Kidney (tissue), 13 donors: ENCODE measurements at regions not wholly inside any gene's neighbourhood (a gene's known extent, or its start where the extent isn't known, plus 50 kb on each side); places are given as distances from the start of the nearest gene placed in this dataset.

Experiments used
- DNase-seq, 5 donors: peaks; one replicate each; pipeline ENCODE4 v3.0.0-alpha.2; 2013 to 2020
- FAIRE-seq: peaks from 2 replicates; lab custom pipeline; 2012; peaks lifted over from hg19 to GRCh38; lab: Jason Lieb, UNC
- H3K27ac ChIP-seq, 2 donors: one replicate each; pipeline ENCODE4 v1.7.0; 2013; ENCODE audit warnings: low read depth in 2 of 2, low read length in 2 of 2, inconsistent platforms in 1 of 2
- H3K27me3 ChIP-seq: one replicate; pipeline ENCODE4 v1.7.1; 2013; ENCODE audit warnings: low read length, inconsistent platforms; ENCODE audit not compliant: control insufficient read depth, insufficient read depth
- H3K36me3 ChIP-seq, 3 donors: one replicate each; pipeline versions ENCODE4 v1.7.0 to v1.7.1; 2013; ENCODE audit warnings: low read length in 3 of 3, control low read depth in 1 of 3, inconsistent platforms in 1 of 3; ENCODE audit not compliant: insufficient read depth in 3 of 3, control insufficient read depth in 2 of 3
- H3K4me1 ChIP-seq, 3 donors: one replicate each; pipeline versions ENCODE4 v1.7.0 to v1.7.1; 2013; ENCODE audit warnings: low read length in 3 of 3, inconsistent platforms in 1 of 3, low read depth in 1 of 3; ENCODE audit not compliant: control insufficient read depth in 2 of 3, insufficient read depth in 2 of 3
- H3K4me3 ChIP-seq, 3 donors: one replicate each; pipeline versions ENCODE4 v1.7.0 to v1.8.1; 2013; ENCODE audit warnings: low read length in 3 of 3, control low read depth in 1 of 3, inconsistent platforms in 1 of 3
- H3K9ac ChIP-seq, 3 donors: one replicate each; pipeline versions ENCODE4 v1.7.0 to v1.7.1; 2013; ENCODE audit warnings: low read length in 3 of 3, control low read depth in 1 of 3, inconsistent platforms in 1 of 3
- H3K9me3 ChIP-seq, 3 donors: one replicate each; pipeline versions ENCODE4 v1.7.0 to v1.7.1; 2013; ENCODE audit warnings: low read length in 3 of 3, control low read depth in 1 of 3, inconsistent platforms in 1 of 3; ENCODE audit not compliant: control insufficient read depth in 2 of 3, insufficient read depth in 1 of 3
- CTCF ChIP-seq: IDR thresholded peaks from 3 replicates; pipeline ENCODE4 v1.5.1; 2012; ENCODE audit warnings: mild to moderate bottlenecking, moderate library complexity, borderline replicate concordance; ENCODE audit not compliant: insufficient read depth; ENCODE audit errors: extremely low read depth
- intact Hi-C: fragments of 100-400 bp; cut with DNase I; formaldehyde crosslinking; loops from one replicate; pipeline ENCODE4 v1.11.1; 2022
- donor health status: control.
- donor health status: control.
- donor health status: control.
- donor health status: control.
- donor health status: control.
- donor health status: DM: yes; HTN: yes; CAD: no.
- donor health status: Normal renal cell carcinoma (clear cell type).

GRCh38 chr2:105490956-105491355 is 92.1 kb upstream of the FHL2 start:
- H3K4me3 ChIP-seq, result no peak overlapping the region
- no peak for DNase-seq
- no peak overlapping the region for H3K9ac ChIP-seq
- H3K27me3 ChIP-seq, result no peaks in the 10 kb centered on the region
- FAIRE-seq, result no peak
- intact Hi-C loops, result no loop called here
- H3K36me3 ChIP-seq, result no peaks in the 10 kb centered on the region
- TF ChIP-seq CTCF, result no peak
- no peaks in the 10 kb centered on the region for H3K4me1 ChIP-seq
- peaks cover 0 to 4% (median 0%) of the 10 kb centered on the region in 3 donors for H3K9me3 ChIP-seq
- no peak overlapping the region for H3K27ac ChIP-seq

- Histone ChIP-seq H3K4me1 (no peaks in the 10 kb centered on the region), H3K9ac (no peak overlapping the region), H3K4me3 (no peak overlapping the region), H3K36me3 (no peaks in the 10 kb centered on the region), H3K9me3 (peaks cover 0 to 4% (median 0%) of the 10 kb centered on the region in 3 donors), H3K27me3 (no peaks in the 10 kb centered on the region), H3K27ac (no peak overlapping the region)
- FAIRE-seq, result no peak
- intact Hi-C loops, result no loop called here
- no peak for DNase-seq
- TF ChIP-seq CTCF, result no peak
Observed at GRCh38 chr2:105490204-105490603, 91.4 kb upstream of the FHL2 start.

DNA sequence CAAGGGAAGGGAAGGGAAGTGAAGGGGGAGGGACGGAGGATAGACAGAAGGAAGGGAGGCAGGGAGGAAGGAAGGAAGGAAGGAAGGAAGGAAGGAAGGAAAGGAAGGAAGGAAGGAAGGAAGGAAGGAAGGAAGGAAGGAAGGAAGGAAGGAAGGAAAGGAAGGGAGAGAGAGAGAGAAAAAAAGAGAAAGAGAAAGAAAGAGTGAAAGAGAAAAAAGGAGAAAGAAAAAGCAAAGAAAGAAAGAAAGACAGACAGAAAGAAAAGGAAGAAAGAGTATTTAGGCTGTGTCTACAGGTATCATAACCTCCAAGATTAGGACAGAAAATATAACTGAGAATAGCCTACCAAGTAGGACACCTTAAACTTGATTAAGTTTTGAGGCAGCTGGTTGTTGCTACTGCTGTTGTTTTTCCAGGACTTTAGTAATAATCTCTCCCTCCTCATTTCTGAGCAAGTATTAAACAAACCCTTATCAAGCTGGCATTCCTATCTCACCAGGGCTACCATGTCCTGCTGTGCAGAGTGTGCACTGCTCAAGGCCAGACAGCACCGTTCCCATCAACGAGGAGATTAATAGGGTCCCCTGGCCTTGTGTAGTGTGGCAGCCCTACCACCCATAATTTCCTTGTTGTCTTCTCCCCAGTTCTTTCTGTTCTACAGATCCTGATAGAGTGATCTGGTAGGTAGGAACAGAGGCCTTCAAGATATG is 90.5 kb upstream of the FHL2 start:
- H3K9ac ChIP-seq, result no peak overlapping the region
- no peak overlapping the region for H3K27ac ChIP-seq
- no peaks in the 10 kb centered on the region for H3K36me3 ChIP-seq
- H3K9me3 ChIP-seq, result peaks cover 0 to 4% (median 0%) of the 10 kb centered on the region in 3 donors
- intact Hi-C loops, result no loop called here
- no peak for DNase-seq
- FAIRE-seq, result no peak
- no peaks in the 10 kb centered on the region for H3K27me3 ChIP-seq
- no peaks in the 10 kb centered on the region for H3K4me1 ChIP-seq
- no peak overlapping the region for H3K4me3 ChIP-seq
- no peak for TF ChIP-seq CTCF
